ENCODE measurements at regions not wholly inside any gene's neighbourhood (a gene's known extent, or its start where the extent isn't known, plus 50 kb on each side); places are given as distances from the start of the nearest gene placed in this dataset.

- ATAC-seq (ENCODE audit: insufficient number of reproducible peaks, low FRiP score, low read depth) (no peak), DNase-seq (ENCODE audit: low spot score) (no peak)
- H3K36me3 ChIP-seq: no peaks in the 10 kb centered on the region
- no peak overlapping the region for H3K27ac ChIP-seq
- TF ChIP-seq CTCF (IDR thresholded peaks at IDR 0.05): no peak
- no peaks in the 10 kb centered on the region for H3K27me3 ChIP-seq (replicated peaks; ENCODE audit: insufficient read depth)
- H3K4me3 ChIP-seq: no peak overlapping the region
- no peaks in the 10 kb centered on the region for H3K9me3 ChIP-seq
- H3K4me1 ChIP-seq (ENCODE audit: control insufficient read depth in 1 of 2, low read depth in 2 of 2): no peaks in the 10 kb centered on the region
Observed at GRCh38 chr7:79964463-79964862, 170.2 kb upstream of the GNAI1 start.

GRCh38 chr7:79953130-79953529 is 181.5 kb upstream of the GNAI1 start:
- no peaks in the 10 kb centered on the region for H3K27me3 ChIP-seq (replicated peaks; ENCODE audit: insufficient read depth)
- no peak overlapping the region for H3K4me3 ChIP-seq
- H3K36me3 ChIP-seq: no peaks in the 10 kb centered on the region
- no peaks in the 10 kb centered on the region for H3K4me1 ChIP-seq (ENCODE audit: control insufficient read depth in 1 of 2, low read depth in 2 of 2)
- no peak for TF ChIP-seq CTCF (IDR thresholded peaks at IDR 0.05)
- H3K27ac ChIP-seq: no peak overlapping the region
- no peaks in the 10 kb centered on the region for H3K9me3 ChIP-seq
- no peak for DNase-seq (ENCODE audit: low spot score)
- ATAC-seq (ENCODE audit: insufficient number of reproducible peaks, low FRiP score, low read depth): no peak

- no peak for ATAC-seq (ENCODE audit: insufficient number of reproducible peaks, low FRiP score, low read depth)
- H3K4me3 ChIP-seq: no peak overlapping the region
- no peak overlapping the region for H3K27ac ChIP-seq
- no peak for DNase-seq (ENCODE audit: low spot score)
- no peaks in the 10 kb centered on the region for H3K27me3 ChIP-seq (replicated peaks; ENCODE audit: insufficient read depth)
- no peak for TF ChIP-seq CTCF (IDR thresholded peaks at IDR 0.05)
- no peaks in the 10 kb centered on the region for H3K4me1 ChIP-seq (ENCODE audit: control insufficient read depth in 1 of 2, low read depth in 2 of 2)
- no peaks in the 10 kb centered on the region for H3K36me3 ChIP-seq
- no peaks in the 10 kb centered on the region for H3K9me3 ChIP-seq
Observed at GRCh38 chr7:79952399-79952798, 182.2 kb upstream of the GNAI1 start.

GRCh38 chr7:79951415-79951814 is 183.2 kb upstream of the GNAI1 start:
- Histone ChIP-seq H3K4me1 (ENCODE audit: control insufficient read depth in 1 of 2, low read depth in 2 of 2) (no peaks in the 10 kb centered on the region), H3K27me3 (replicated peaks; ENCODE audit: insufficient read depth) (no peaks in the 10 kb centered on the region), H3K27ac (no peak overlapping the region), H3K9me3 (no peaks in the 10 kb centered on the region), H3K4me3 (no peak overlapping the region), H3K36me3 (no peaks in the 10 kb centered on the region)
- no peak for ATAC-seq (ENCODE audit: insufficient number of reproducible peaks, low FRiP score, low read depth)
- no peak for DNase-seq (ENCODE audit: low spot score)
- no peak for TF ChIP-seq CTCF (IDR thresholded peaks at IDR 0.05)

GRCh38 chr7:79949778-79950177 is 184.9 kb upstream of the GNAI1 start:
- TF ChIP-seq CTCF (IDR thresholded peaks at IDR 0.05): no peak
- no peaks in the 10 kb centered on the region for H3K27me3 ChIP-seq (replicated peaks; ENCODE audit: insufficient read depth)
- no peaks in the 10 kb centered on the region for H3K9me3 ChIP-seq

More at GRCh38 chr7:79949778-79950177, 184.9 kb upstream of the GNAI1 start:
- no peak overlapping the region for H3K27ac ChIP-seq
- H3K36me3 ChIP-seq: no peaks in the 10 kb centered on the region
- ATAC-seq (ENCODE audit: insufficient number of reproducible peaks, low FRiP score, low read depth) (no peak), DNase-seq (ENCODE audit: low spot score) (no peak)
- no peak overlapping the region for H3K4me3 ChIP-seq
- H3K4me1 ChIP-seq (ENCODE audit: control insufficient read depth in 1 of 2, low read depth in 2 of 2): no peaks in the 10 kb centered on the region

All from thoracic aorta (tissue), 2 donors.